Keratinocyte (primary cell): ENCODE measurements at regions not wholly inside any gene's neighbourhood (a gene's known extent, or its start where the extent isn't known, plus 50 kb on each side); places are given as distances from the start of the nearest gene placed in this dataset.
A peak's percentile ranks its signal among the peaks of the same experiment; 100 is the strongest.

Experiments used
- EZH2 ChIP-seq: IDR thresholded peaks from one replicate; pipeline ENCODE4 v1.6.1; 2012; ENCODE audit warnings: inconsistent platforms, mild to moderate bottlenecking, low read length, moderate library complexity
- TF ChIP-seq, protein P1 (sequence below), 3 experiments: IDR thresholded peaks in 1 of 3; conservative IDR thresholded peaks in 1 of 3; optimal IDR thresholded peaks in 1 of 3; 2 replicates in 2 of 3; 3 replicates in 1 of 3; pipeline versions ENCODE3 to v1.5.1; 2011; ENCODE audit warnings: low read length in 3 of 3, mild to moderate bottlenecking in 3 of 3, moderate library complexity in 2 of 3, control low read depth in 1 of 3, inconsistent platforms in 1 of 3; ENCODE audit not compliant: insufficient read depth in 2 of 3; ENCODE audit errors: extremely low read depth in 1 of 3

DNA sequence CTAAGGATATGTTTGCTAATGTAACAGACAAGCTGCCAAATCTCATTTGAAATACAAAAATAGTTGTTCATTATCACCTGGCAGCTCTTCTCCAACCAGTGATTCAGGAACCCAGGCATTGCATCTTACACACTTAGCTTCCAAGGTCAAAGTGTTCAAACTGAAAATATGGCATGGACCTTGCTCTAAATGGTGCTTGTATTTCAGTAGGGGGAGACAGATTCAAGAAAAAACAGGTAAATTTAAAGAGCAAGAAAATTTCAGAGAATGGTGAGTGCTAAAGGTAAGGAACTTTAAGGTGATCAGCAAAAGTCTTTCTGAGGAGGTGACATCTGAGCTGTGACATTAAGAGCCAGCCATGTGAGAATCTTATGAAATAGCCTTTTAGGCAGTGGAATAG, 82.8 kb upstream of the E2F8 start:
- TF ChIP-seq, protein P1, sequence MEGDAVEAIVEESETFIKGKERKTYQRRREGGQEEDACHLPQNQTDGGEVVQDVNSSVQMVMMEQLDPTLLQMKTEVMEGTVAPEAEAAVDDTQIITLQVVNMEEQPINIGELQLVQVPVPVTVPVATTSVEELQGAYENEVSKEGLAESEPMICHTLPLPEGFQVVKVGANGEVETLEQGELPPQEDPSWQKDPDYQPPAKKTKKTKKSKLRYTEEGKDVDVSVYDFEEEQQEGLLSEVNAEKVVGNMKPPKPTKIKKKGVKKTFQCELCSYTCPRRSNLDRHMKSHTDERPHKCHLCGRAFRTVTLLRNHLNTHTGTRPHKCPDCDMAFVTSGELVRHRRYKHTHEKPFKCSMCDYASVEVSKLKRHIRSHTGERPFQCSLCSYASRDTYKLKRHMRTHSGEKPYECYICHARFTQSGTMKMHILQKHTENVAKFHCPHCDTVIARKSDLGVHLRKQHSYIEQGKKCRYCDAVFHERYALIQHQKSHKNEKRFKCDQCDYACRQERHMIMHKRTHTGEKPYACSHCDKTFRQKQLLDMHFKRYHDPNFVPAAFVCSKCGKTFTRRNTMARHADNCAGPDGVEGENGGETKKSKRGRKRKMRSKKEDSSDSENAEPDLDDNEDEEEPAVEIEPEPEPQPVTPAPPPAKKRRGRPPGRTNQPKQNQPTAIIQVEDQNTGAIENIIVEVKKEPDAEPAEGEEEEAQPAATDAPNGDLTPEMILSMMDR (optimal IDR thresholded peaks at IDR 0.05 in 1 of 3, IDR thresholded peaks at IDR 0.05 in 1 of 3, conservative IDR thresholded peaks at IDR 0.05 in 1 of 3; ENCODE audit: extremely low read depth in 1 of 3, insufficient read depth in 2 of 3, low read length in 3 of 3): peak in 1 of 3 experiments; percentile 26
- TF ChIP-seq EZH2: no peak
